GM12878 (cell line): ENCODE measurements at regions not wholly inside any gene's neighbourhood (a gene's known extent, or its start where the extent isn't known, plus 50 kb on each side); places are given as distances from the start of the nearest gene placed in this dataset.

Experiments used
- FOS ChIP-seq: IDR thresholded peaks from 3 replicates; pipeline ENCODE4 v1.6.1; 2011; ENCODE audit warnings: borderline replicate concordance; ENCODE audit not compliant: insufficient read length; ENCODE audit errors: extremely low read depth
- HDAC2 ChIP-seq: fragments of 200-600 bp; sonication (generic); IDR thresholded peaks from 2 replicates; pipeline ENCODE4 v1.6.1; 2017
- TF ChIP-seq, protein P1 (sequence below), 3 experiments: IDR thresholded peaks in 2 of 3; conservative IDR thresholded peaks in 1 of 3; 2 replicates each; pipeline ENCODE4 v1.5.1; 2011; ENCODE audit warnings: low read depth in 3 of 3, low read length in 3 of 3, mild to moderate bottlenecking in 3 of 3, control low read depth in 2 of 3, moderate library complexity in 2 of 3, inconsistent platforms in 1 of 3, mixed read lengths in 1 of 3; ENCODE audit not compliant: control insufficient read depth in 2 of 3, insufficient read depth in 1 of 3; ENCODE audit errors: extremely low read depth in 1 of 3
- TF ChIP-seq, protein P2 (sequence below): fragments of 450-650 bp; IDR thresholded peaks from 2 replicates; pipeline ENCODE4 v1.6.1; 2018; ENCODE audit warnings: mild to moderate bottlenecking, low read depth, moderate library complexity; ENCODE audit not compliant: partially characterized antibody

DNA sequence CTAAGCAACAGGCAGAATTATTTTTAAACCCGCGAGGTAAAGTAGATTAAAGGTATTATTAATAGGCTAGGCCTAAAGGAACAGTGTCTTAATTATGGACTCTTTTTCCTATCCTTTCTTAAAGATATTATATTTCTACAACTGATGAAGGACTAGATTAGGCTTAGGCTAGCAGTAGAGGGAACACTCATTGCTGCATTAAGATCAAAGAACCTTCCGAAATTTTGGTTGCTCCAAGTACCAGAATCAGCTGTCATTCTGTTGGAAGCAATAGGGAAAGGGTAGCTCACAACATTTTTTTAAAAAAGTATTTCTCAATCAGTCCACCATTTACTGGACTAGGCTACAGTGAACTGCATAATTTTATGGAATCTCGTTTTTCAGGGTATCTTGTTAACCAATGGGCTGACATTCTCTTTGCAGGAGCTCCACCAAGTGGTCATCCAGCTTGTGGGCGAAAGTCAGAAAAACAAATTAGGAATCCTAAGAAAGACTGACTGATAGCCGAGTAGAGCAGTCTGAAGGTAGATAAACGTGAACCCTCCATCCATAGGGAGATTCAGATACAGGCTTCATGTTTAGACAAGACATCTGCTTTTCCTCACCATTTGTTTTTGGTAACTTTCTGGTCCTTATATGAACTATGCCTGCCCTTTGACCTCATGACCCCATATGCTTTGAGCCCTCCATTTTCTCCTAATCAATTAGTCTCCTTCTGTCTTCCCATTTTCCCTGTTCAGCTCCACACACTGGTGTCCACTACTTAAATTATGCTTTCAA lies 103.6 kb upstream of the CHD1 start:
- TF ChIP-seq, protein P1, sequence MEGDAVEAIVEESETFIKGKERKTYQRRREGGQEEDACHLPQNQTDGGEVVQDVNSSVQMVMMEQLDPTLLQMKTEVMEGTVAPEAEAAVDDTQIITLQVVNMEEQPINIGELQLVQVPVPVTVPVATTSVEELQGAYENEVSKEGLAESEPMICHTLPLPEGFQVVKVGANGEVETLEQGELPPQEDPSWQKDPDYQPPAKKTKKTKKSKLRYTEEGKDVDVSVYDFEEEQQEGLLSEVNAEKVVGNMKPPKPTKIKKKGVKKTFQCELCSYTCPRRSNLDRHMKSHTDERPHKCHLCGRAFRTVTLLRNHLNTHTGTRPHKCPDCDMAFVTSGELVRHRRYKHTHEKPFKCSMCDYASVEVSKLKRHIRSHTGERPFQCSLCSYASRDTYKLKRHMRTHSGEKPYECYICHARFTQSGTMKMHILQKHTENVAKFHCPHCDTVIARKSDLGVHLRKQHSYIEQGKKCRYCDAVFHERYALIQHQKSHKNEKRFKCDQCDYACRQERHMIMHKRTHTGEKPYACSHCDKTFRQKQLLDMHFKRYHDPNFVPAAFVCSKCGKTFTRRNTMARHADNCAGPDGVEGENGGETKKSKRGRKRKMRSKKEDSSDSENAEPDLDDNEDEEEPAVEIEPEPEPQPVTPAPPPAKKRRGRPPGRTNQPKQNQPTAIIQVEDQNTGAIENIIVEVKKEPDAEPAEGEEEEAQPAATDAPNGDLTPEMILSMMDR (IDR thresholded peaks at IDR 0.05 in 2 of 3, conservative IDR thresholded peaks at IDR 0.05 in 1 of 3; ENCODE audit: control insufficient read depth in 2 of 3, extremely low read depth in 1 of 3, insufficient read depth in 1 of 3, low read depth in 3 of 3, low read length in 3 of 3) = peak; percentile 60 to 85 (median 79)
- TF ChIP-seq, protein P2, sequence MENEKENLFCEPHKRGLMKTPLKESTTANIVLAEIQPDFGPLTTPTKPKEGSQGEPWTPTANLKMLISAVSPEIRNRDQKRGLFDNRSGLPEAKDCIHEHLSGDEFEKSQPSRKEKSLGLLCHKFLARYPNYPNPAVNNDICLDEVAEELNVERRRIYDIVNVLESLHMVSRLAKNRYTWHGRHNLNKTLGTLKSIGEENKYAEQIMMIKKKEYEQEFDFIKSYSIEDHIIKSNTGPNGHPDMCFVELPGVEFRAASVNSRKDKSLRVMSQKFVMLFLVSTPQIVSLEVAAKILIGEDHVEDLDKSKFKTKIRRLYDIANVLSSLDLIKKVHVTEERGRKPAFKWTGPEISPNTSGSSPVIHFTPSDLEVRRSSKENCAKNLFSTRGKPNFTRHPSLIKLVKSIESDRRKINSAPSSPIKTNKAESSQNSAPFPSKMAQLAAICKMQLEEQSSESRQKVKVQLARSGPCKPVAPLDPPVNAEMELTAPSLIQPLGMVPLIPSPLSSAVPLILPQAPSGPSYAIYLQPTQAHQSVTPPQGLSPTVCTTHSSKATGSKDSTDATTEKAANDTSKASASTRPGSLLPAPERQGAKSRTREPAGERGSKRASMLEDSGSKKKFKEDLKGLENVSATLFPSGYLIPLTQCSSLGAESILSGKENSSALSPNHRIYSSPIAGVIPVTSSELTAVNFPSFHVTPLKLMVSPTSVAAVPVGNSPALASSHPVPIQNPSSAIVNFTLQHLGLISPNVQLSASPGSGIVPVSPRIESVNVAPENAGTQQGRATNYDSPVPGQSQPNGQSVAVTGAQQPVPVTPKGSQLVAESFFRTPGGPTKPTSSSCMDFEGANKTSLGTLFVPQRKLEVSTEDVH = no peak
- TF ChIP-seq FOS = no peak
- no peak for TF ChIP-seq HDAC2
